CD14-positive monocyte (primary cell): ENCODE measurements at regions not wholly inside any gene's neighbourhood (a gene's known extent, or its start where the extent isn't known, plus 50 kb on each side); places are given as distances from the start of the nearest gene placed in this dataset.

Source experiments
- DNase-seq, 3 donors: peaks; one replicate each; pipeline ENCODE4 v3.0.0-alpha.2; 2011 to 2022
- H2AFZ ChIP-seq: 2 replicates; pipeline ENCODE4 v1.6.0; 2012; ENCODE audit warnings: mild to moderate bottlenecking, low read depth, low read length, inconsistent platforms; ENCODE audit not compliant: insufficient read depth, poor library complexity, severe bottlenecking
- H3K27ac ChIP-seq, 2 donors: 1 replicate in 1 of 2; 2 replicates in 1 of 2; pipeline ENCODE4 v1.5.1; 2012 to 2013; ENCODE audit warnings: low read length in 2 of 2, control low read depth in 1 of 2, inconsistent platforms in 1 of 2, low read depth in 1 of 2, mild to moderate bottlenecking in 1 of 2
- H3K27me3 ChIP-seq, 2 donors: one replicate each; pipeline versions ENCODE4 v1.6.0 to v1.6.1; 2011 to 2013; ENCODE audit warnings: low read length in 2 of 2; ENCODE audit not compliant: control insufficient read depth in 2 of 2, insufficient read depth in 2 of 2
- H3K36me3 ChIP-seq, 2 donors: replicated peaks in 1 of 2; 1 replicate in 1 of 2; 2 replicates in 1 of 2; pipeline versions ENCODE4 v1.5.1 to v1.6.1; 2012 to 2013; ENCODE audit warnings: low read length in 2 of 2, control low read depth in 1 of 2, inconsistent platforms in 1 of 2, mild to moderate bottlenecking in 1 of 2; ENCODE audit not compliant: insufficient read depth in 2 of 2, control insufficient read depth in 1 of 2
- H3K4me1 ChIP-seq, 2 donors: 1 replicate in 1 of 2; 2 replicates in 1 of 2; pipeline versions ENCODE4 v1.5.1 to v1.6.1; 2012 to 2013; ENCODE audit warnings: low read length in 2 of 2, control low read depth in 1 of 2, inconsistent platforms in 1 of 2, mild to moderate bottlenecking in 1 of 2, moderate library complexity in 1 of 2; ENCODE audit not compliant: insufficient read depth in 2 of 2, control insufficient read depth in 1 of 2
- H3K4me2 ChIP-seq: replicated peaks from 2 replicates; pipeline ENCODE3; 2012; ENCODE audit warnings: low read length, moderate library complexity, mild to moderate bottlenecking; ENCODE audit not compliant: poor library complexity, severe bottlenecking; ENCODE audit errors: extremely low read depth
- H3K4me3 ChIP-seq, 3 experiments: fragments of 200-600 bp in 1 of 3; sonication (generic) in 1 of 3; replicated peaks in 1 of 3; 1 replicate in 2 of 3; 2 replicates in 1 of 3; pipeline ENCODE4 v1.5.1; 2011 to 2013; ENCODE audit warnings: low read length in 3 of 3, mild to moderate bottlenecking in 3 of 3, control low read depth in 2 of 3, low read depth in 2 of 3, inconsistent platforms in 1 of 3, moderate library complexity in 1 of 3
- H3K79me2 ChIP-seq: 2 replicates; pipeline ENCODE4 v1.6.0; 2012; ENCODE audit warnings: mild to moderate bottlenecking, control low read depth, inconsistent platforms, low read length, moderate library complexity; ENCODE audit not compliant: insufficient read depth
- H3K9ac ChIP-seq: 2 replicates; pipeline ENCODE4 v1.6.0; 2017; ENCODE audit warnings: low read length, mild to moderate bottlenecking; ENCODE audit not compliant: insufficient read depth, poor library complexity, severe bottlenecking
- H3K9me3 ChIP-seq, 2 donors: replicated peaks in 1 of 2; 1 replicate in 1 of 2; 2 replicates in 1 of 2; pipeline versions ENCODE4 v1.5.1 to v1.6.1; 2012 to 2013; ENCODE audit warnings: low read length in 2 of 2, control low read depth in 1 of 2; ENCODE audit not compliant: control insufficient read depth in 1 of 2, insufficient read depth in 1 of 2
- H4K20me1 ChIP-seq: 2 replicates; pipeline ENCODE4 v1.6.0; 2012; ENCODE audit warnings: mild to moderate bottlenecking, low read length, control low read depth, moderate library complexity; ENCODE audit not compliant: insufficient read depth
- H3K27ac Mint-ChIP-seq, 7 donors: one replicate each; pipeline ENCODE4 v1.8.0; 2020; ENCODE audit warnings: mild to moderate bottlenecking in 7 of 7, mixed read lengths in 7 of 7, moderate library complexity in 6 of 7, inconsistent platforms in 2 of 7
- H3K27me3 Mint-ChIP-seq, 3 donors: one replicate each; pipeline ENCODE4 v1.8.0; 2021 to 2022; ENCODE audit warnings: low read depth in 3 of 3, mild to moderate bottlenecking in 3 of 3, mixed read lengths in 3 of 3, moderate library complexity in 3 of 3, inconsistent platforms in 1 of 3
- H3K36me3 Mint-ChIP-seq, 2 donors: one replicate each; pipeline ENCODE4 v1.8.0; 2020; ENCODE audit warnings: mixed read lengths in 2 of 2, inconsistent platforms in 1 of 2, mild to moderate bottlenecking in 1 of 2
- H3K4me1 Mint-ChIP-seq: one replicate; pipeline ENCODE4 v1.8.0; 2020; ENCODE audit warnings: mild to moderate bottlenecking, mixed read lengths
- H3K4me3 Mint-ChIP-seq, 2 donors: one replicate each; pipeline ENCODE4 v1.8.0; 2020; ENCODE audit warnings: mild to moderate bottlenecking in 2 of 2, mixed read lengths in 2 of 2, moderate library complexity in 1 of 2
- H3K9me3 Mint-ChIP-seq, 7 donors: one replicate each; pipeline ENCODE4 v1.8.0; 2020 to 2022; ENCODE audit warnings: mixed read lengths in 7 of 7, mild to moderate bottlenecking in 6 of 7, moderate library complexity in 6 of 7, inconsistent platforms in 2 of 7
- WGBS: methylation state at CpG from one replicate; pipeline ENCODE4 v1.1.5; 2013; ENCODE audit warnings: missing lambda C conversion rate; ENCODE audit not compliant: insufficient coverage; 5-methylcytosine and 5-hydroxymethylcytosine counted together
- intact Hi-C, 2 donors: fragments of 100-400 bp; cut with micrococcal nuclease; formaldehyde crosslinking; loops; one replicate each; pipeline versions ENCODE4 v1.15.0 to v1.15.1; 2023
- TF ChIP-seq, protein P1 (sequence below): fragments of 200-600 bp; IDR thresholded peaks from one replicate; pipeline ENCODE4 v1.8.0; 2022; ENCODE audit warnings: antibody characterized with exemption, mild to moderate bottlenecking

DNA sequence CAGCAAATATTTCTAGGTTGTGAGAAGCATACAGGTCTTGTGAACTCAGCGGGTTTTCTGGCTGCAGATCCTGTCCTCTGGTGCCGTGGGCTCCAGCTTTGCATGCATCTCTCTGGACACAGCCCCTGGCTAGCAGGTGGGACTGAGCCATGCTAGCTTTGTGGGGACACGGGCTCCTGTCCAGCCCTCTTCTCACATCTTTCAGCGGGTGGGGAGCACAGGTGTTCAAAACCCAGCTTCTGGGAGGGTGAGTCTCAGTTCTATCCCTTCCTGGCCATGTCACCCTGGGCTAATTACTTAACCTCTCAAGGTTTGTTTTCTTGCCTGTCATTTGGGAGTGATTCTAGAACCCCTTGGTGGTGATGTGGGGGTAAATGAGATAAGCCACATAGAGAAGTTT lies 162.3 kb downstream of the ICE1 start:
- Histone ChIP-seq H3K4me2 (no peak overlapping the region), H3K9me3 (peaks cover 0 to 7% of the 10 kb centered on the region in 2 donors), H4K20me1 (no peaks in the 10 kb centered on the region), H3K27ac (no peak overlapping the region), H3K4me3 (no peak overlapping the region), H3K79me2 (no peaks in the 10 kb centered on the region), H2AFZ (no peak overlapping the region), H3K36me3 (no peaks in the 10 kb centered on the region), H3K27me3 (no peaks in the 10 kb centered on the region), H3K4me1 (no peaks in the 10 kb centered on the region), H3K9ac (no peak overlapping the region)
- Mint-ChIP-seq H3K4me3 (no peak overlapping the region), H3K4me1 (no peaks in the 10 kb centered on the region), H3K27ac (no peak overlapping the region), H3K9me3 (peaks cover 0 to 17% (median 4%) of the 10 kb centered on the region in 7 donors), H3K36me3 (no peaks in the 10 kb centered on the region), H3K27me3 (peaks cover 0 to 2% (median 0%) of the 10 kb centered on the region in 3 donors)
- 100% methylated on average over 2 of the region's 4 CpGs for WGBS
- intact Hi-C loops: no loop called here
- TF ChIP-seq, protein P1, sequence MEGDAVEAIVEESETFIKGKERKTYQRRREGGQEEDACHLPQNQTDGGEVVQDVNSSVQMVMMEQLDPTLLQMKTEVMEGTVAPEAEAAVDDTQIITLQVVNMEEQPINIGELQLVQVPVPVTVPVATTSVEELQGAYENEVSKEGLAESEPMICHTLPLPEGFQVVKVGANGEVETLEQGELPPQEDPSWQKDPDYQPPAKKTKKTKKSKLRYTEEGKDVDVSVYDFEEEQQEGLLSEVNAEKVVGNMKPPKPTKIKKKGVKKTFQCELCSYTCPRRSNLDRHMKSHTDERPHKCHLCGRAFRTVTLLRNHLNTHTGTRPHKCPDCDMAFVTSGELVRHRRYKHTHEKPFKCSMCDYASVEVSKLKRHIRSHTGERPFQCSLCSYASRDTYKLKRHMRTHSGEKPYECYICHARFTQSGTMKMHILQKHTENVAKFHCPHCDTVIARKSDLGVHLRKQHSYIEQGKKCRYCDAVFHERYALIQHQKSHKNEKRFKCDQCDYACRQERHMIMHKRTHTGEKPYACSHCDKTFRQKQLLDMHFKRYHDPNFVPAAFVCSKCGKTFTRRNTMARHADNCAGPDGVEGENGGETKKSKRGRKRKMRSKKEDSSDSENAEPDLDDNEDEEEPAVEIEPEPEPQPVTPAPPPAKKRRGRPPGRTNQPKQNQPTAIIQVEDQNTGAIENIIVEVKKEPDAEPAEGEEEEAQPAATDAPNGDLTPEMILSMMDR: no peak
- no peak for DNase-seq

DNA sequence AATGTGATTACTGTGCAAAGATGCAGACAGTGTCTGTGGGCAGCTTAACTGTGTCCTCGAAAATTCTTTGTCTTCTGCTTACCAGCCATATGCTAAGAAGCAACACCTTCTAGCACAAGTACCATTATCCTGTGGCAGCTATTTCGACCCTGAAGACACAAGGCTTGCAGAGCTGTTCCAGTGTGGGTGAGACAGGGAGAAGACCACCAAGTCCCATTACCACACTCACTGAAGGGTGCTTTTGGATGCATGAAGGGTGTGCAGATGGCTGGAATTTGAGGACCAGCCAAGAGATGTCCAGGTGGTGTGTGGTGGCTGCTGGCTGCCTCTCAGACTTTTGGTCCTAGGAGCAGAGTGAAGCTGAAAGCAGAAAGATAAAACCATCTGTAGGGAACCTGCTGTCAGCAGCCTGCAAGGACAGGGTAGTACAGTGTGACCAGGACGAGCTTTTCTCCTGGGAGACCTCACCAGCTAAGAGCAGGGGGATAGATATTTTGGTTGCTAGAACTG lies 161.8 kb downstream of the ICE1 start:
- H3K9ac ChIP-seq: no peak overlapping the region
- 89% methylated on average over 1 of the region's 3 CpGs for WGBS
- no peak overlapping the region for H3K27ac ChIP-seq
- peaks cover 0 to 17% (median 4%) of the 10 kb centered on the region in 7 donors for H3K9me3 Mint-ChIP-seq
- peaks cover 0 to 2% (median 0%) of the 10 kb centered on the region in 3 donors for H3K27me3 Mint-ChIP-seq
- no peaks in the 10 kb centered on the region for H3K27me3 ChIP-seq
- H3K4me1 Mint-ChIP-seq: no peaks in the 10 kb centered on the region
- no peaks in the 10 kb centered on the region for H3K36me3 Mint-ChIP-seq
- no peak overlapping the region for H3K27ac Mint-ChIP-seq
- H2AFZ ChIP-seq: no peak overlapping the region
- H3K79me2 ChIP-seq: no peaks in the 10 kb centered on the region
- no peaks in the 10 kb centered on the region for H4K20me1 ChIP-seq
- no peak for DNase-seq
- no peak overlapping the region for H3K4me3 ChIP-seq
- intact Hi-C loops: no loop called here
- no peaks in the 10 kb centered on the region for H3K4me1 ChIP-seq
- no peak overlapping the region for H3K4me3 Mint-ChIP-seq
- TF ChIP-seq, protein P1: no peak
- no peaks in the 10 kb centered on the region for H3K36me3 ChIP-seq
- no peak overlapping the region for H3K4me2 ChIP-seq
- H3K9me3 ChIP-seq: peaks cover 0 to 6% of the 10 kb centered on the region in 2 donors
